ENCODE measurements at regions not wholly inside any gene's neighbourhood (a gene's known extent, or its start where the extent isn't known, plus 50 kb on each side); places are given as distances from the start of the nearest gene placed in this dataset.

- Histone ChIP-seq H3K4me1 (ENCODE audit: control insufficient read depth in 5 of 5, insufficient read depth in 5 of 5, low read length in 5 of 5) (no peaks in the 10 kb centered on the region), H3K9ac (ENCODE audit: low read length in 5 of 5) (no peak overlapping the region), H3K27ac (ENCODE audit: low read depth, low read length) (no peak overlapping the region), H3K36me3 (ENCODE audit: control insufficient read depth in 5 of 5, insufficient read depth in 5 of 5, low read length in 5 of 5) (no peaks in the 10 kb centered on the region), H3K27me3 (ENCODE audit: control insufficient read depth in 5 of 5, insufficient read depth in 4 of 5, low read length in 5 of 5) (no peaks in the 10 kb centered on the region), H3K9me3 (ENCODE audit: control insufficient read depth in 5 of 5, low read length in 5 of 5) (peaks cover 0 to 2% (median 0%) of the 10 kb centered on the region in 5 donors), H3K4me3 (ENCODE audit: low read depth in 1 of 5, low read length in 5 of 5) (no peak overlapping the region)
Measured at GRCh38 chr11:91688672-91689071, 535.9 kb upstream of the FAT3 start.

- no peak overlapping the region for H3K9ac ChIP-seq (ENCODE audit: low read length in 5 of 5)
- no peaks in the 10 kb centered on the region for H3K27me3 ChIP-seq (ENCODE audit: control insufficient read depth in 5 of 5, insufficient read depth in 4 of 5, low read length in 5 of 5)
- H3K4me3 ChIP-seq (ENCODE audit: low read depth in 1 of 5, low read length in 5 of 5): no peak overlapping the region
- no peaks in the 10 kb centered on the region for H3K36me3 ChIP-seq (ENCODE audit: control insufficient read depth in 5 of 5, insufficient read depth in 5 of 5, low read length in 5 of 5)
- peaks cover 0 to 2% (median 0%) of the 10 kb centered on the region in 5 donors for H3K9me3 ChIP-seq (ENCODE audit: control insufficient read depth in 5 of 5, low read length in 5 of 5)
- H3K4me1 ChIP-seq (ENCODE audit: control insufficient read depth in 5 of 5, insufficient read depth in 5 of 5, low read length in 5 of 5): no peaks in the 10 kb centered on the region
- no peak overlapping the region for H3K27ac ChIP-seq (ENCODE audit: low read depth, low read length)
Measured at GRCh38 chr11:91686700-91687099, 537.9 kb upstream of the FAT3 start.

GRCh38 chr11:91686281-91686680 lies 538.3 kb upstream of the FAT3 start:
- H3K36me3 ChIP-seq (ENCODE audit: control insufficient read depth in 5 of 5, insufficient read depth in 5 of 5, low read length in 5 of 5): no peaks in the 10 kb centered on the region
- H3K27me3 ChIP-seq (ENCODE audit: control insufficient read depth in 5 of 5, insufficient read depth in 4 of 5, low read length in 5 of 5): no peaks in the 10 kb centered on the region
- H3K4me3 ChIP-seq (ENCODE audit: low read depth in 1 of 5, low read length in 5 of 5): no peak overlapping the region
- no peak overlapping the region for H3K27ac ChIP-seq (ENCODE audit: low read depth, low read length)
- peaks cover 0 to 2% (median 0%) of the 10 kb centered on the region in 5 donors for H3K9me3 ChIP-seq (ENCODE audit: control insufficient read depth in 5 of 5, low read length in 5 of 5)
- no peaks in the 10 kb centered on the region for H3K4me1 ChIP-seq (ENCODE audit: control insufficient read depth in 5 of 5, insufficient read depth in 5 of 5, low read length in 5 of 5)
- H3K9ac ChIP-seq (ENCODE audit: low read length in 5 of 5): no peak overlapping the region

GRCh38 chr11:91673705-91674104 lies 550.9 kb upstream of the FAT3 start:
- no peak overlapping the region for H3K27ac ChIP-seq (ENCODE audit: low read depth, low read length)
- H3K27me3 ChIP-seq (ENCODE audit: control insufficient read depth in 5 of 5, insufficient read depth in 4 of 5, low read length in 5 of 5): no peaks in the 10 kb centered on the region
- peaks cover 0 to 2% (median 0%) of the 10 kb centered on the region in 5 donors for H3K9me3 ChIP-seq (ENCODE audit: control insufficient read depth in 5 of 5, low read length in 5 of 5)

GRCh38 chr11:91664521-91664920 lies 560.1 kb upstream of the FAT3 start:
- H3K36me3 ChIP-seq (ENCODE audit: control insufficient read depth in 5 of 5, insufficient read depth in 5 of 5, low read length in 5 of 5): no peaks in the 10 kb centered on the region
- no peak overlapping the region for H3K9ac ChIP-seq (ENCODE audit: low read length in 5 of 5)
- H3K4me1 ChIP-seq (ENCODE audit: control insufficient read depth in 5 of 5, insufficient read depth in 5 of 5, low read length in 5 of 5): no peaks in the 10 kb centered on the region
- H3K9me3 ChIP-seq (ENCODE audit: control insufficient read depth in 5 of 5, low read length in 5 of 5): peaks cover 0 to 4% (median 0%) of the 10 kb centered on the region in 5 donors
- H3K27me3 ChIP-seq (ENCODE audit: control insufficient read depth in 5 of 5, insufficient read depth in 4 of 5, low read length in 5 of 5): no peaks in the 10 kb centered on the region
- no peak overlapping the region for H3K4me3 ChIP-seq (ENCODE audit: low read depth in 1 of 5, low read length in 5 of 5)
- no peak overlapping the region for H3K27ac ChIP-seq (ENCODE audit: low read depth, low read length)

More at GRCh38 chr11:91673705-91674104, 550.9 kb upstream of the FAT3 start:
- no peaks in the 10 kb centered on the region for H3K4me1 ChIP-seq (ENCODE audit: control insufficient read depth in 5 of 5, insufficient read depth in 5 of 5, low read length in 5 of 5)
- no peak overlapping the region for H3K9ac ChIP-seq (ENCODE audit: low read length in 5 of 5)
- H3K4me3 ChIP-seq (ENCODE audit: low read depth in 1 of 5, low read length in 5 of 5): no peak overlapping the region
- H3K36me3 ChIP-seq (ENCODE audit: control insufficient read depth in 5 of 5, insufficient read depth in 5 of 5, low read length in 5 of 5): no peaks in the 10 kb centered on the region

GRCh38 chr11:91660036-91660435 lies 564.6 kb upstream of the FAT3 start:
- no peaks in the 10 kb centered on the region for H3K36me3 ChIP-seq (ENCODE audit: control insufficient read depth in 5 of 5, insufficient read depth in 5 of 5, low read length in 5 of 5)
- no peak overlapping the region for H3K9ac ChIP-seq (ENCODE audit: low read length in 5 of 5)
- H3K9me3 ChIP-seq (ENCODE audit: control insufficient read depth in 5 of 5, low read length in 5 of 5): no peaks in the 10 kb centered on the region
- no peak overlapping the region for H3K27ac ChIP-seq (ENCODE audit: low read depth, low read length)
- no peaks in the 10 kb centered on the region for H3K27me3 ChIP-seq (ENCODE audit: control insufficient read depth in 5 of 5, insufficient read depth in 4 of 5, low read length in 5 of 5)
- H3K4me1 ChIP-seq (ENCODE audit: control insufficient read depth in 5 of 5, insufficient read depth in 5 of 5, low read length in 5 of 5): no peaks in the 10 kb centered on the region
- H3K4me3 ChIP-seq (ENCODE audit: low read depth in 1 of 5, low read length in 5 of 5): no peak overlapping the region

- Histone ChIP-seq H3K9me3 (ENCODE audit: control insufficient read depth in 5 of 5, low read length in 5 of 5) (no peaks in the 10 kb centered on the region), H3K9ac (ENCODE audit: low read length in 5 of 5) (no peak overlapping the region), H3K36me3 (ENCODE audit: control insufficient read depth in 5 of 5, insufficient read depth in 5 of 5, low read length in 5 of 5) (no peaks in the 10 kb centered on the region), H3K4me3 (ENCODE audit: low read depth in 1 of 5, low read length in 5 of 5) (no peak overlapping the region), H3K27me3 (ENCODE audit: control insufficient read depth in 5 of 5, insufficient read depth in 4 of 5, low read length in 5 of 5) (no peaks in the 10 kb centered on the region), H3K27ac (ENCODE audit: low read depth, low read length) (no peak overlapping the region), H3K4me1 (ENCODE audit: control insufficient read depth in 5 of 5, insufficient read depth in 5 of 5, low read length in 5 of 5) (no peaks in the 10 kb centered on the region)
Measured at GRCh38 chr11:91654686-91655085, 569.9 kb upstream of the FAT3 start.

- Histone ChIP-seq H3K9me3 (ENCODE audit: control insufficient read depth in 5 of 5, low read length in 5 of 5) (no peaks in the 10 kb centered on the region), H3K9ac (ENCODE audit: low read length in 5 of 5) (no peak overlapping the region), H3K4me3 (ENCODE audit: low read depth in 1 of 5, low read length in 5 of 5) (no peak overlapping the region), H3K27ac (ENCODE audit: low read depth, low read length) (no peak overlapping the region), H3K27me3 (ENCODE audit: control insufficient read depth in 5 of 5, insufficient read depth in 4 of 5, low read length in 5 of 5) (no peaks in the 10 kb centered on the region), H3K36me3 (ENCODE audit: control insufficient read depth in 5 of 5, insufficient read depth in 5 of 5, low read length in 5 of 5) (no peaks in the 10 kb centered on the region), H3K4me1 (ENCODE audit: control insufficient read depth in 5 of 5, insufficient read depth in 5 of 5, low read length in 5 of 5) (no peaks in the 10 kb centered on the region)
Measured at GRCh38 chr11:91653079-91653754, 571.4 kb upstream of the FAT3 start.

- no peak overlapping the region for H3K27ac ChIP-seq (ENCODE audit: low read depth, low read length)
- H3K4me3 ChIP-seq (ENCODE audit: low read depth in 1 of 5, low read length in 5 of 5): no peak overlapping the region
- H3K9me3 ChIP-seq (ENCODE audit: control insufficient read depth in 5 of 5, low read length in 5 of 5): no peaks in the 10 kb centered on the region
- no peak overlapping the region for H3K9ac ChIP-seq (ENCODE audit: low read length in 5 of 5)
- no peaks in the 10 kb centered on the region for H3K27me3 ChIP-seq (ENCODE audit: control insufficient read depth in 5 of 5, insufficient read depth in 4 of 5, low read length in 5 of 5)
- H3K36me3 ChIP-seq (ENCODE audit: control insufficient read depth in 5 of 5, insufficient read depth in 5 of 5, low read length in 5 of 5): no peaks in the 10 kb centered on the region
- no peaks in the 10 kb centered on the region for H3K4me1 ChIP-seq (ENCODE audit: control insufficient read depth in 5 of 5, insufficient read depth in 5 of 5, low read length in 5 of 5)
Measured at GRCh38 chr11:91650802-91651201, 573.8 kb upstream of the FAT3 start.

- no peaks in the 10 kb centered on the region for H3K27me3 ChIP-seq (ENCODE audit: control insufficient read depth in 5 of 5, insufficient read depth in 4 of 5, low read length in 5 of 5)
- no peak overlapping the region for H3K27ac ChIP-seq (ENCODE audit: low read depth, low read length)
- H3K4me3 ChIP-seq (ENCODE audit: low read depth in 1 of 5, low read length in 5 of 5): no peak overlapping the region
- no peaks in the 10 kb centered on the region for H3K9me3 ChIP-seq (ENCODE audit: control insufficient read depth in 5 of 5, low read length in 5 of 5)
- no peaks in the 10 kb centered on the region for H3K4me1 ChIP-seq (ENCODE audit: control insufficient read depth in 5 of 5, insufficient read depth in 5 of 5, low read length in 5 of 5)
- H3K9ac ChIP-seq (ENCODE audit: low read length in 5 of 5): no peak overlapping the region
- H3K36me3 ChIP-seq (ENCODE audit: control insufficient read depth in 5 of 5, insufficient read depth in 5 of 5, low read length in 5 of 5): no peaks in the 10 kb centered on the region
Measured at GRCh38 chr11:91641153-91641552, 583.5 kb upstream of the FAT3 start.
